Kidney (tissue), 13 donors: ENCODE measurements at regions not wholly inside any gene's neighbourhood (a gene's known extent, or its start where the extent isn't known, plus 50 kb on each side); places are given as distances from the start of the nearest gene placed in this dataset.

ENCODE experiments used
- DNase-seq, 5 donors: peaks; one replicate each; pipeline ENCODE4 v3.0.0-alpha.2; 2013 to 2020
- FAIRE-seq: peaks from 2 replicates; lab custom pipeline; 2012; peaks lifted over from hg19 to GRCh38; lab: Jason Lieb, UNC
- H3K27ac ChIP-seq, 2 donors: one replicate each; pipeline ENCODE4 v1.7.0; 2013; ENCODE audit warnings: low read depth in 2 of 2, low read length in 2 of 2, inconsistent platforms in 1 of 2
- H3K27me3 ChIP-seq: one replicate; pipeline ENCODE4 v1.7.1; 2013; ENCODE audit warnings: low read length, inconsistent platforms; ENCODE audit not compliant: control insufficient read depth, insufficient read depth
- H3K36me3 ChIP-seq, 3 donors: one replicate each; pipeline versions ENCODE4 v1.7.0 to v1.7.1; 2013; ENCODE audit warnings: low read length in 3 of 3, control low read depth in 1 of 3, inconsistent platforms in 1 of 3; ENCODE audit not compliant: insufficient read depth in 3 of 3, control insufficient read depth in 2 of 3
- H3K4me1 ChIP-seq, 3 donors: one replicate each; pipeline versions ENCODE4 v1.7.0 to v1.7.1; 2013; ENCODE audit warnings: low read length in 3 of 3, inconsistent platforms in 1 of 3, low read depth in 1 of 3; ENCODE audit not compliant: control insufficient read depth in 2 of 3, insufficient read depth in 2 of 3
- H3K4me3 ChIP-seq, 3 donors: one replicate each; pipeline versions ENCODE4 v1.7.0 to v1.8.1; 2013; ENCODE audit warnings: low read length in 3 of 3, control low read depth in 1 of 3, inconsistent platforms in 1 of 3
- H3K9ac ChIP-seq, 3 donors: one replicate each; pipeline versions ENCODE4 v1.7.0 to v1.7.1; 2013; ENCODE audit warnings: low read length in 3 of 3, control low read depth in 1 of 3, inconsistent platforms in 1 of 3
- H3K9me3 ChIP-seq, 3 donors: one replicate each; pipeline versions ENCODE4 v1.7.0 to v1.7.1; 2013; ENCODE audit warnings: low read length in 3 of 3, control low read depth in 1 of 3, inconsistent platforms in 1 of 3; ENCODE audit not compliant: control insufficient read depth in 2 of 3, insufficient read depth in 1 of 3
- intact Hi-C: fragments of 100-400 bp; cut with DNase I; formaldehyde crosslinking; loops from one replicate; pipeline ENCODE4 v1.11.1; 2022
- TF ChIP-seq, protein P1 (sequence below): IDR thresholded peaks from 3 replicates; pipeline ENCODE4 v1.5.1; 2012; ENCODE audit warnings: mild to moderate bottlenecking, moderate library complexity, borderline replicate concordance; ENCODE audit not compliant: insufficient read depth; ENCODE audit errors: extremely low read depth
- donor health status: control.
- donor health status: control.
- donor health status: control.
- donor health status: control.
- donor health status: control.
- donor health status: DM: yes; HTN: yes; CAD: no.
- donor health status: Normal renal cell carcinoma (clear cell type).

DNA sequence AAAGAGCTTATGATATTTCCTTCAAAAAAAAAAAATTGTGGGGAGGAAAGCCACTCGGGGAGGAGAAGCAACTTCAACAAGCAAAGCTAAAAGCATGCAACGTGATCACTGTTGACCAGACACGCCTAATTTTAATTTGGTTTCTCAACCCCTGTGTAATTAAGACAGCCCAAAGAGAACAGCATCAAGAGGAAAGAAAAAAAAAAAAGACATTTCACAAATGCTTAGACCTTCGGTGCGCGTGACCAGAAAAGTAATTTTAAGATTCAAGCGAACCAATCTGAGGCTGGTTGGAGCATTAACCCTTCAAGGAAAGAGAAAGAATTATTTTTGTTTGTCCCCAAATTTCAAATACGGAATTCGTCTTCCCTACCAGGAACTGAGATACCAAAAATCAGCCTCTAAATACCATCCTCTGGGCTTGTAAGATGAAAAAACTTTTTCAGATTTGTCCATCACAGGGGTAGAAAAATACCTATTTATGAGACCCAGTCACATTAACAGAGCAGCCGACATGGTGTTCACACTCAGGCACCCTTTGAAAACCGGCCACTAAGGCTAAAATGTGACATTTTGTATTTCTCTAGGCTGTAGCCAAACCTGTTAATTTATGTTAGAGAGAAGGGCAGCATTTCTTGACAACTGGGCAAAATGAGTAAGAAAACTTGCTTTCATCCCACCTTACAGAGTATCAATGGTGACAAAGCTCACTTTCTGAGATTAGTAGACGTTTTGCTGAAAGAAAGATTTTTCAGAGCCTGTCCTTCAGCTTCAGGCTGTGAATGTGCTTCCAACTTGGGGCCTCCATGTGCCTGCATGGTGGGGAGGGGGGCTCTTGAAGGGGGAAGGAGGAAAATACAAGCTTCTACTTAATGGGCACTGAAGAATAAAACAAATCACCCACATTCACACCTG is 179.9 kb upstream of the KLF14 start:
- TF ChIP-seq, protein P1, sequence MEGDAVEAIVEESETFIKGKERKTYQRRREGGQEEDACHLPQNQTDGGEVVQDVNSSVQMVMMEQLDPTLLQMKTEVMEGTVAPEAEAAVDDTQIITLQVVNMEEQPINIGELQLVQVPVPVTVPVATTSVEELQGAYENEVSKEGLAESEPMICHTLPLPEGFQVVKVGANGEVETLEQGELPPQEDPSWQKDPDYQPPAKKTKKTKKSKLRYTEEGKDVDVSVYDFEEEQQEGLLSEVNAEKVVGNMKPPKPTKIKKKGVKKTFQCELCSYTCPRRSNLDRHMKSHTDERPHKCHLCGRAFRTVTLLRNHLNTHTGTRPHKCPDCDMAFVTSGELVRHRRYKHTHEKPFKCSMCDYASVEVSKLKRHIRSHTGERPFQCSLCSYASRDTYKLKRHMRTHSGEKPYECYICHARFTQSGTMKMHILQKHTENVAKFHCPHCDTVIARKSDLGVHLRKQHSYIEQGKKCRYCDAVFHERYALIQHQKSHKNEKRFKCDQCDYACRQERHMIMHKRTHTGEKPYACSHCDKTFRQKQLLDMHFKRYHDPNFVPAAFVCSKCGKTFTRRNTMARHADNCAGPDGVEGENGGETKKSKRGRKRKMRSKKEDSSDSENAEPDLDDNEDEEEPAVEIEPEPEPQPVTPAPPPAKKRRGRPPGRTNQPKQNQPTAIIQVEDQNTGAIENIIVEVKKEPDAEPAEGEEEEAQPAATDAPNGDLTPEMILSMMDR = no peak
- Histone ChIP-seq H3K36me3 (peaks cover 0 to 10% (median 2%) of the 10 kb centered on the region in 3 donors), H3K4me3 (peak overlapping the region in 2 of 3 donors; percentile 57 to 92), H3K9me3 (no peaks in the 10 kb centered on the region), H3K9ac (peak overlapping the region in 2 of 3 donors; percentile 56 to 66), H3K4me1 (peaks cover 0 to 64% (median 47%) of the 10 kb centered on the region in 3 donors), H3K27me3 (no peaks in the 10 kb centered on the region), H3K27ac (peak overlapping the region; percentile 80 to 99)
- DNase-seq (no peak), FAIRE-seq (no peak)
- intact Hi-C loops = no loop called here

DNA sequence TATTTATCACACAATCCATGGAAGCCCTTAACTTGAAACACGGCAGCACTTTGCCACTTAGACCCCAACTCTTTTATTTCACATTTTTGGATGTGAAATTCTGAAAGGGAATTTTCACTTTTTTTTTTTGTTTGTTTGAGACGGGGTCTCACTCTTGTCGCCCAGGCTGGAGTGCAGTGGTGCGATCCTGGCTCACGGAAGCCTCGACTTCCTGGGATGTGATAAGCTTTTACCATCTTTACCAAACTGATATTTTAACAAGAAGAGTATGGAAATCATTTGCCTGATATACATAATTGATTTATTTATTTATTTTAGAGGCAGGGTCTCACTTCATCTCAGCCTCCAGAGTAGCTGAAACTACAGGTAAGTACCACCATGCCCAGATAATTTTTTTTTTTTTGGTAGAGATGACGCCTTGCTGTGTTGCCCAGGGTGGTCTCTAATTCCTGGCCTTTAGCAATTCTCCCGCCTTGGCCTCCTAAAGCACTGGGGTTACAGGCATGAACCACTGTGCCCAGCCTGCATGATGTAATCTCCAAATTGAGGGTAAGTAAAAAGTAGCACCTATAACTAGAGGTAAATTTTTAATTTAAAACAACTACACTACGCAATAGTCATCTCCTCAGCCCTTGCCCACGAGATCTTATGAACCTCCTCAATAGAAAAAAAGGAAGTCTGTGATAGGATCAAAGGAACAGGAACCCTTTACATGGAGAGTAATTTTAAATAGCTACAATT is 180.7 kb upstream of the KLF14 start:
- Histone ChIP-seq H3K4me1 (peaks cover 0 to 67% (median 44%) of the 10 kb centered on the region in 3 donors), H3K9me3 (no peaks in the 10 kb centered on the region), H3K36me3 (peaks cover 0 to 11% (median 2%) of the 10 kb centered on the region in 3 donors), H3K4me3 (peak overlapping the region in 1 of 3 donors; percentile 57), H3K27me3 (no peaks in the 10 kb centered on the region), H3K27ac (peak overlapping the region; percentile 80 to 99), H3K9ac (peak overlapping the region in 1 of 3 donors; percentile 66)
- intact Hi-C loops = no loop called here
- no peak for DNase-seq
- TF ChIP-seq, protein P1 = no peak
- no peak for FAIRE-seq

DNA sequence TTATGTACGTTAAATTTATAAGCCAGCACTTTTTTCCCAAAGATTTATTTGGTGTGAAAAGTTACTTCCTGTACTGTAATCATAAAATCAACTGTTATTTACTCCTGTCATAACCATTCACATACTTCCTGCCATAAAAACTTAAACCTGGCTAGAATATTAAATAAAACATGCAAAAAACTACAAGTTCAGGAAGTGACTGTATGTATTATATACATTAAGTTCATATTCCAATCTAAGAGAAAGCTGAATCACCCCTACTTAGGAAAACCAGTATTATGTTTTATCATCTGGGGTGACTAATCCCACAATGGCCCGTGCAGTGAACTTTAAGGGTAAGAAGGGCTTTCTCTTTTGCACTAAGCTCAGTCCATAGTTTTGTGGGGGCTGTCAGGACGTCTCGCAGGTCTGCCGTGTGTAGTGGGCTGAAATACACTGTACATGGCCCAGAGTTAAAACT is 183.7 kb upstream of the KLF14 start:
- FAIRE-seq = no peak
- H3K27ac ChIP-seq = peak overlapping the region; percentile 14 to 66

More for the DNA sequence above, 183.7 kb upstream of the KLF14 start:
- intact Hi-C loops = no loop called here
- no peaks in the 10 kb centered on the region for H3K9me3 ChIP-seq
- H3K27me3 ChIP-seq = no peaks in the 10 kb centered on the region
- peaks cover 0 to 74% (median 55%) of the 10 kb centered on the region in 3 donors for H3K4me1 ChIP-seq
- TF ChIP-seq, protein P1 = no peak
- peaks cover 0 to 11% (median 2%) of the 10 kb centered on the region in 3 donors for H3K36me3 ChIP-seq
- H3K4me3 ChIP-seq = no peak overlapping the region
- DNase-seq = no peak
- no peak overlapping the region for H3K9ac ChIP-seq
